ENCODE measurements at regions not wholly inside any gene's neighbourhood (a gene's known extent, or its start where the extent isn't known, plus 50 kb on each side); places are given as distances from the start of the nearest gene placed in this dataset.

DNA sequence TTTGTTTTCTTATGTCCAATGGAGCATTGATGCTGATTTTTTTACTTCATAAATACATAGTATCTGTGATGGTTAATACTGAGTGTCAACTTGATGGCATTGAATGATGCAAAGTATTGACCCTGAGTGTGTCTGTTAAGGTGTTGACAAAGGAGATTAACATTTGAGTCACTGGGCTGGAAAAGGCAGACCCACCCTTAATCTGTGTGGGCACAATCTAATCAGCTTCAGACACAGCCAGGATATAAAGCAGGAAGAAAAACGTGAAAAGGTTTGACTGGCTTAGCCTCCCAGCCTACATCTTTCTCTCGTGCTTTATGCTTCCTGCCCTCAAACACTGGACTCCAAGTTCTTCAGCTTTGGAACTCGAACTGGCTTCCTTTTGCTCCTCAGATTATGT is 230.6 kb upstream of the SPRY1 start:
- peaks cover 1% of the 10 kb centered on the region for H3K4me1 Mint-ChIP-seq (ENCODE audit: low read depth, unreplicated experiment)
- H3K27ac Mint-ChIP-seq (ENCODE audit: unreplicated experiment): no peak overlapping the region
- H3K27me3 Mint-ChIP-seq (ENCODE audit: unreplicated experiment): no peaks in the 10 kb centered on the region
- peaks cover 8% of the 10 kb centered on the region for H3K36me3 Mint-ChIP-seq (ENCODE audit: unreplicated experiment)
- H3K4me3 Mint-ChIP-seq (ENCODE audit: unreplicated experiment): no peak overlapping the region
- peaks cover 1% of the 10 kb centered on the region for H3K9me3 Mint-ChIP-seq (ENCODE audit: unreplicated experiment)
- TF ChIP-seq, protein P1, sequence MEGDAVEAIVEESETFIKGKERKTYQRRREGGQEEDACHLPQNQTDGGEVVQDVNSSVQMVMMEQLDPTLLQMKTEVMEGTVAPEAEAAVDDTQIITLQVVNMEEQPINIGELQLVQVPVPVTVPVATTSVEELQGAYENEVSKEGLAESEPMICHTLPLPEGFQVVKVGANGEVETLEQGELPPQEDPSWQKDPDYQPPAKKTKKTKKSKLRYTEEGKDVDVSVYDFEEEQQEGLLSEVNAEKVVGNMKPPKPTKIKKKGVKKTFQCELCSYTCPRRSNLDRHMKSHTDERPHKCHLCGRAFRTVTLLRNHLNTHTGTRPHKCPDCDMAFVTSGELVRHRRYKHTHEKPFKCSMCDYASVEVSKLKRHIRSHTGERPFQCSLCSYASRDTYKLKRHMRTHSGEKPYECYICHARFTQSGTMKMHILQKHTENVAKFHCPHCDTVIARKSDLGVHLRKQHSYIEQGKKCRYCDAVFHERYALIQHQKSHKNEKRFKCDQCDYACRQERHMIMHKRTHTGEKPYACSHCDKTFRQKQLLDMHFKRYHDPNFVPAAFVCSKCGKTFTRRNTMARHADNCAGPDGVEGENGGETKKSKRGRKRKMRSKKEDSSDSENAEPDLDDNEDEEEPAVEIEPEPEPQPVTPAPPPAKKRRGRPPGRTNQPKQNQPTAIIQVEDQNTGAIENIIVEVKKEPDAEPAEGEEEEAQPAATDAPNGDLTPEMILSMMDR (IDR thresholded peaks at IDR 0.05; ENCODE audit: partially characterized antibody, unreplicated experiment): no peak
- DNase-seq: no peak

DNA sequence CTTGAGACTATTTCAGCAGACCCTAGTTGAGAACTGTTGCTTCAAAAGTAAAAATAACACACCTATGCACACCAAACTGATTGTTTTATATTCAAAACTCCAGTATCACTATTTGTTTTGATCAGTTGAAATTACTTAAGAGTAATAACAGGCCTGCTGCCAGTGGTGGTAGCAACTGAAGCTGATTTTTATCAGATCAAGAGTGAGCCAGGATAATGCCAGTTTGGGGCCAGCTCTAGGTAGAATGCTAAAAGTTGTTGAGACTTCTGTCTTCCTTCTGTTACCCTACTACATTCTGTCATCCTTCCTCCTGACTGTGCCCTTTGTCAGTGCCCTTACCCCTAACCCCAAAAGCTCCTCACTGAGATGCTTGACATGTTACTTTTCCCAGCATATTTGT is 228.7 kb upstream of the SPRY1 start:
- H3K4me1 Mint-ChIP-seq (ENCODE audit: low read depth, unreplicated experiment): peaks cover 1% of the 10 kb centered on the region
- H3K36me3 Mint-ChIP-seq (ENCODE audit: unreplicated experiment): peaks cover 8% of the 10 kb centered on the region
- H3K27ac Mint-ChIP-seq (ENCODE audit: unreplicated experiment): no peak overlapping the region
- H3K9me3 Mint-ChIP-seq (ENCODE audit: unreplicated experiment): peaks cover 1% of the 10 kb centered on the region
- no peak overlapping the region for H3K4me3 Mint-ChIP-seq (ENCODE audit: unreplicated experiment)
- no peak for DNase-seq
- TF ChIP-seq, protein P1 (IDR thresholded peaks at IDR 0.05; ENCODE audit: partially characterized antibody, unreplicated experiment): no peak
- H3K27me3 Mint-ChIP-seq (ENCODE audit: unreplicated experiment): no peaks in the 10 kb centered on the region

GRCh38 chr4:123168812-123169211 is 227.8 kb upstream of the SPRY1 start:
- peaks cover 1% of the 10 kb centered on the region for H3K4me1 Mint-ChIP-seq (ENCODE audit: low read depth, unreplicated experiment)
- no peak overlapping the region for H3K4me3 Mint-ChIP-seq (ENCODE audit: unreplicated experiment)
- H3K27ac Mint-ChIP-seq (ENCODE audit: unreplicated experiment): no peak overlapping the region
- H3K9me3 Mint-ChIP-seq (ENCODE audit: unreplicated experiment): peaks cover 1% of the 10 kb centered on the region
- no peaks in the 10 kb centered on the region for H3K27me3 Mint-ChIP-seq (ENCODE audit: unreplicated experiment)
- TF ChIP-seq, protein P1 (IDR thresholded peaks at IDR 0.05; ENCODE audit: partially characterized antibody, unreplicated experiment): no peak
- peaks cover 8% of the 10 kb centered on the region for H3K36me3 Mint-ChIP-seq (ENCODE audit: unreplicated experiment)
- no peak for DNase-seq

- no peak overlapping the region for H3K27ac Mint-ChIP-seq (ENCODE audit: unreplicated experiment)
- DNase-seq: no peak
- H3K4me3 Mint-ChIP-seq (ENCODE audit: unreplicated experiment): no peak overlapping the region
- H3K27me3 Mint-ChIP-seq (ENCODE audit: unreplicated experiment): no peaks in the 10 kb centered on the region
- H3K36me3 Mint-ChIP-seq (ENCODE audit: unreplicated experiment): peaks cover 8% of the 10 kb centered on the region
- TF ChIP-seq, protein P1 (IDR thresholded peaks at IDR 0.05; ENCODE audit: partially characterized antibody, unreplicated experiment): no peak
- peaks cover 1% of the 10 kb centered on the region for H3K4me1 Mint-ChIP-seq (ENCODE audit: low read depth, unreplicated experiment)
- peaks cover 1% of the 10 kb centered on the region for H3K9me3 Mint-ChIP-seq (ENCODE audit: unreplicated experiment)
These were observed 225.8 kb upstream of the SPRY1 start for GRCh38 chr4:123170843-123171242.

GRCh38 chr4:123176605-123177004 is 220.0 kb upstream of the SPRY1 start:
- H3K4me3 Mint-ChIP-seq (ENCODE audit: unreplicated experiment): no peak overlapping the region
- H3K27ac Mint-ChIP-seq (ENCODE audit: unreplicated experiment): no peak overlapping the region
- TF ChIP-seq, protein P1 (IDR thresholded peaks at IDR 0.05; ENCODE audit: partially characterized antibody, unreplicated experiment): no peak
- H3K36me3 Mint-ChIP-seq (ENCODE audit: unreplicated experiment): no peaks in the 10 kb centered on the region
- no peaks in the 10 kb centered on the region for H3K4me1 Mint-ChIP-seq (ENCODE audit: low read depth, unreplicated experiment)
- H3K27me3 Mint-ChIP-seq (ENCODE audit: unreplicated experiment): no peaks in the 10 kb centered on the region
- no peak for DNase-seq
- H3K9me3 Mint-ChIP-seq (ENCODE audit: unreplicated experiment): no peaks in the 10 kb centered on the region
